ENCODE measurements at regions not wholly inside any gene's neighbourhood (a gene's known extent, or its start where the extent isn't known, plus 50 kb on each side); places are given as distances from the start of the nearest gene placed in this dataset.

GRCh38 chr15:88403351-88403791 lies 63.8 kb downstream of the MRPL46 start:
- no peak overlapping the region for H3K27ac ChIP-seq

GRCh38 chr15:88401996-88402656 lies 65.1 kb downstream of the MRPL46 start:
- TF ChIP-seq CTCF (conservative IDR thresholded peaks at IDR 0.05): no peak
- H3K27ac ChIP-seq: no peak overlapping the region

More at GRCh38 chr15:88403351-88403791, 63.8 kb downstream of the MRPL46 start:
- no peak for TF ChIP-seq CTCF (conservative IDR thresholded peaks at IDR 0.05)

GRCh38 chr15:88401251-88401995 lies 65.8 kb downstream of the MRPL46 start:
- no peak for TF ChIP-seq CTCF (conservative IDR thresholded peaks at IDR 0.05)
- no peak overlapping the region for H3K27ac ChIP-seq

- H3K27ac ChIP-seq: no peak overlapping the region
- TF ChIP-seq CTCF (conservative IDR thresholded peaks at IDR 0.05): no peak
Measured at GRCh38 chr15:88400591-88401250, 66.5 kb downstream of the MRPL46 start.

GRCh38 chr15:88400084-88400483 lies 67.1 kb downstream of the MRPL46 start:
- H3K27ac ChIP-seq: no peak overlapping the region
- no peak for TF ChIP-seq CTCF (conservative IDR thresholded peaks at IDR 0.05)

- TF ChIP-seq CTCF (conservative IDR thresholded peaks at IDR 0.05): no peak
- no peak overlapping the region for H3K27ac ChIP-seq
Measured at GRCh38 chr15:88399021-88399685, 68.0 kb downstream of the MRPL46 start.

GRCh38 chr15:88398011-88398410 lies 69.2 kb downstream of the MRPL46 start:
- H3K27ac ChIP-seq: no peak overlapping the region
- no peak for TF ChIP-seq CTCF (conservative IDR thresholded peaks at IDR 0.05)
